ENCODE measurements at regions not wholly inside any gene's neighbourhood (a gene's known extent, or its start where the extent isn't known, plus 50 kb on each side); places are given as distances from the start of the nearest gene placed in this dataset.

- no peak for TF ChIP-seq Cebpa-rat (IDR thresholded peaks at IDR 0.05)
- Histone ChIP-seq H3K27me3 (no peaks in the 10 kb centered on the region), H3K4me3 (no peak overlapping the region), H3K9ac (no peak overlapping the region), H4K20me1 (no peaks in the 10 kb centered on the region), H3K36me3 (no peaks in the 10 kb centered on the region), H3K9me3 (replicated peaks in 1 of 11) (0 out of 22 replicates have a peak, but pooled peaks cover 0 to 3% (median 0%) of the 10 kb centered on the region in 11 experiments), H3K27ac (no peak overlapping the region), H3K4me1 (no peaks in the 10 kb centered on the region), H3K4me2 (no peak overlapping the region)
Measured at GRCh38 chr12:25906651-25907340, 51.7 kb upstream of the RASSF8 start.
